ENCODE measurements at regions not wholly inside any gene's neighbourhood (a gene's known extent, or its start where the extent isn't known, plus 50 kb on each side); places are given as distances from the start of the nearest gene placed in this dataset.

DNA sequence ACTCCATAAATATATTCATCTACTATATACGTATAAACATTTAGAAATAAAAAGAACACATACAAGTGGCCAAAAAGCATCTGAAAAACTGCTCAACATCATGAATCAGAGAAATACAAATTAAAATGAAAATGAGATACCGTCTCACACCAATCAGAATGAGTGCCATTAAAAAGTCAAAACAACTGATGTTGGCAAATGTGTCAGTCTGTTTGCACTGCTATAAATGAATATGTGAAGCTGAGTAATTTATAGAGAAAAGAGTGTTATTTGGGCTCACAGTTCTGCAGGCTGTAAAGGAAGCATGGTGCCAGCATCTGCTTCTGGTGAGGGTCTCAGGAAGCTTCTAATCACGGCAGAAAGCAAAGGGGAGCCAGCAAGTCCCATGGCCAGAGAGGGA, 620.3 kb upstream of the CCDC54 start:
- peaks cover 7% of the 10 kb centered on the region for H3K4me1 ChIP-seq (ENCODE audit: control insufficient read depth, insufficient read depth, low read length)

DNA sequence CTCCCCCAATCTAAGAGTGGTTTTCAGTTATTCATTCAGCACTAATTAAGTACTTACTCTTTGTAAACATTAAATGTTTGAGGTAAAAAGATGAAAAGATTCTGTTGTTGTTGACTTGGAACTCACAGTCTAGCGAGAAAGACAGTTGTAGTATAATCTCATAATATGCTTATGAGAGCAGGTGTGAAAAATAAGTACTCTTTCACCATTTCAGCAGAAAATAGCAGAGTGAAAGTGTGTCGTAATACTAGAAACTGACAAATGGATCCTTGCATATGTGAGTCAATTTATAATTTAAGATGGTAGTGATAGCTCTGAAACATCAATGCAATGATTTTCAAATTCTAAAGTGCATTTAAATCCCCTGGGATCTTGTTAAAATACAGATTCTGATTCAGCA, 618.8 kb upstream of the CCDC54 start:
- Histone ChIP-seq H3K4me3 (ENCODE audit: low read length) (no peak overlapping the region), H3K9me3 (replicated peaks; ENCODE audit: low read length) (no peaks in the 10 kb centered on the region), H3K9ac (ENCODE audit: low read depth, low read length) (no peak overlapping the region), H3K4me2 (ENCODE audit: low read length) (no peak overlapping the region), H3K4me1 (ENCODE audit: control insufficient read depth, insufficient read depth, low read length) (peaks cover 7% of the 10 kb centered on the region), H3K36me3 (ENCODE audit: insufficient read depth, low read length) (no peaks in the 10 kb centered on the region), H3K27me3 (ENCODE audit: control insufficient read depth, insufficient read depth, low read length) (no peaks in the 10 kb centered on the region)

More for the DNA sequence above, 620.3 kb upstream of the CCDC54 start:
- Histone ChIP-seq H3K9me3 (replicated peaks; ENCODE audit: low read length) (no peaks in the 10 kb centered on the region), H3K4me3 (ENCODE audit: low read length) (no peak overlapping the region), H3K36me3 (ENCODE audit: insufficient read depth, low read length) (no peaks in the 10 kb centered on the region), H3K9ac (ENCODE audit: low read depth, low read length) (no peak overlapping the region), H3K4me2 (ENCODE audit: low read length) (no peak overlapping the region), H3K27me3 (ENCODE audit: control insufficient read depth, insufficient read depth, low read length) (no peaks in the 10 kb centered on the region)

DNA sequence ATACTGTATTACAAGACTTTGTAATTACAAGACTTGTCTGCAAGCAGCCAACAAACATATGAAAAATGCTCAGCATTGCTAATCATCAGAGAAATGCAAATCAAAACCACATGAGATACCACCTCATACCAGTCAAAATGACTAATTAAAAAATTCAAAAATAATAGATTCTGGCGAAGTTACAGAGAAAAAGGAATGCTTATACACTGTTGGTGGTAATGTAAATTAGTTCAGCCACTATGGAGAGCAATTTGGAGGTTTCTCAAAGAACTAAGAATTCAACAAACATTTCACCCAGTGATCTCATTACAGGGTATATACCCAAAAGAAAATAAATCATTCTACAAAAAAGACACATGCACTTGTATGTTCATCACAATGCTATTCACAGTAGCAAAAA, 617.5 kb upstream of the CCDC54 start:
- Histone ChIP-seq H3K27me3 (ENCODE audit: control insufficient read depth, insufficient read depth, low read length) (no peaks in the 10 kb centered on the region), H3K4me3 (ENCODE audit: low read length) (no peak overlapping the region), H3K9ac (ENCODE audit: low read depth, low read length) (no peak overlapping the region), H3K4me1 (ENCODE audit: control insufficient read depth, insufficient read depth, low read length) (peaks cover 13% of the 10 kb centered on the region), H3K36me3 (ENCODE audit: insufficient read depth, low read length) (no peaks in the 10 kb centered on the region), H3K4me2 (ENCODE audit: low read length) (no peak overlapping the region), H3K9me3 (replicated peaks; ENCODE audit: low read length) (no peaks in the 10 kb centered on the region)

DNA sequence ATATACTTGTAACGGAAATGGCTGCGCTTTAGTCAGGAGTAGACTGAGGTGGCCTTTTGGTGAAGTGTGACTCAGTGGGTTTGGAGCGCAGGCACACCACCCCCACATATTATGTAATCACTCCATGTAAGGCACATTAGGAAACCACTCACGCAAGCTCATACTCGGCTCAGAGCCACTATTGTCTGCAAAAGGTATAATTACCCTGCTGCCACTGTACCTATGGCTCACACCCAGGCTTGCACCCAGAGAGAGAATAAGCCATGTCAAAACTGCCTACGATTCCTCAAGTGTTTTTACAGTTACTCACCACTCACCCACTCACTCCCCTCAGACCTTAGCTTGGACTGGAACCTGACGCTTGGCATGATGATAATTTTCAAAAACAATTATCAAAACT, 611.9 kb upstream of the CCDC54 start:
- no peak overlapping the region for H3K4me3 ChIP-seq (ENCODE audit: low read length)
- H3K36me3 ChIP-seq (ENCODE audit: insufficient read depth, low read length) = no peaks in the 10 kb centered on the region
- H3K9ac ChIP-seq (ENCODE audit: low read depth, low read length) = peak overlapping the region; percentile 23
- H3K4me1 ChIP-seq (ENCODE audit: control insufficient read depth, insufficient read depth, low read length) = peaks cover 22% of the 10 kb centered on the region
- peak overlapping the region; percentile 17 for H3K4me2 ChIP-seq (ENCODE audit: low read length)
- no peaks in the 10 kb centered on the region for H3K9me3 ChIP-seq (replicated peaks; ENCODE audit: low read length)
- no peaks in the 10 kb centered on the region for H3K27me3 ChIP-seq (ENCODE audit: control insufficient read depth, insufficient read depth, low read length)

DNA sequence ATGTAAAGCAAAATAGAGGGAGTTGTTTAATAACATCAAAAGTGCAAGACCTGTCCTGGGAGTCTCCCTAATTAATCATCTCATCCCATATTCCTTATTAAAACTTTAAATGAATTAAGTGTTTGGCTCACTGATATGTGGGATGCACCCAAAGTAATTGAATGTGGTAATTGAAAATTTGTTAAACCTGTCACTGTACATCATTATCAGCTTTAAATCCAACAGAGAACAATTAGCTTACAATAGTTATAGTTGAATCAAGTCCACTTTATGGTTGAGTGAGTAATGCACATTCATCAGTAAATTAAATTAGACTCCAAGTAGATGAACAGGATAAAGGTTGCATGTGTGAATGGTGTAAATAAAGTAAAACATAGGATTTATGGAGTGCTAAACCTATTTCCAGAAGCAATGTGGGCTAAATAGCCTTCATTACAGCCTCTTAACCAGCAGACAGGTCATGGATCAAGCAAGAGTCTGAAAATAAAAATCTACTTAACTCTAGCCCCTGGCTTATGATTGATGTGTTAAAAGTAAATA, 608.2 kb upstream of the CCDC54 start:
- no peaks in the 10 kb centered on the region for H3K9me3 ChIP-seq (replicated peaks; ENCODE audit: low read length)
- no peak overlapping the region for H3K9ac ChIP-seq (ENCODE audit: low read depth, low read length)
- H3K4me2 ChIP-seq (ENCODE audit: low read length) = no peak overlapping the region
- no peaks in the 10 kb centered on the region for H3K27me3 ChIP-seq (ENCODE audit: control insufficient read depth, insufficient read depth, low read length)
- H3K4me3 ChIP-seq (ENCODE audit: low read length) = no peak overlapping the region
- peaks cover 22% of the 10 kb centered on the region for H3K4me1 ChIP-seq (ENCODE audit: control insufficient read depth, insufficient read depth, low read length)
- no peaks in the 10 kb centered on the region for H3K36me3 ChIP-seq (ENCODE audit: insufficient read depth, low read length)

DNA sequence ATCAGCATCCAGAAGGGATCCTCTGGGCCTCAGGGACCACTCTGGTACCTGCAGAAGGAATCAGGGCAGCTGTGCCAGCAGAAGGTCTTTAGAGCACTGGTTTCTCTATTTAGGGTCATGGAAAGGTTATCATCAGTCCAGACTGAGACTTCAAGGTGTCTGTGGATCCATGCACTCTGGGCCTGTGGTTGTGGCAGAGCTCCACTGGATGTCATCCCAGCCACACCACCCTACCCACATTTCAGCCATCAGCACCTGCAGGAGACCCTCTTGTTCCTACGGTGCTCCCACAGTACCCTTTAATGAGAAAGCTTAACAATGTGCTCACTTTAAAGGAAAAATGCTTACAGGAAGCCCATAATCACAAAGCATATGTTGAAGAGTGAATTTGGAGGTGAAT, 603.4 kb upstream of the CCDC54 start:
- Histone ChIP-seq H3K9me3 (replicated peaks; ENCODE audit: low read length) (no peaks in the 10 kb centered on the region), H3K9ac (ENCODE audit: low read depth, low read length) (no peak overlapping the region), H3K4me2 (ENCODE audit: low read length) (no peak overlapping the region), H3K27me3 (ENCODE audit: control insufficient read depth, insufficient read depth, low read length) (no peaks in the 10 kb centered on the region), H3K4me3 (ENCODE audit: low read length) (no peak overlapping the region), H3K4me1 (ENCODE audit: control insufficient read depth, insufficient read depth, low read length) (no peaks in the 10 kb centered on the region), H3K36me3 (ENCODE audit: insufficient read depth, low read length) (no peaks in the 10 kb centered on the region)

DNA sequence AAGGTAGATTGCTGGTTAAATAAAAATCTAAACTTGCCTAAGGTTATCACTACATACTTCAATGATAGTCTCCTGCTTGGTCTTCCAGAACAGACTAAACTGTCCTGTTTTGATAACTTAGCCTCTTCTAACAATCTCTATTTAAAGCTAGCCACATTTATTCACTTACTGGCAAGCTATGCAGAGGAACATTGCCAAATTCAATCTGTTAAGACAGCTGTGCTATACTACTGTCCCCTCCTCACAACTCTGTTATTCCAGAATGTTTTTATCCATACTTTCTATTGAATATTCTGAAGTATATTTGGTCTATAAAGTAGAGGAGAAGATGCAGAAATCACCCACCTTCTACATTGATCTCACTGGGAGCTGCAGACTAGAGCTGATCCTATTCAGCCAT, 594.0 kb upstream of the CCDC54 start:
- Histone ChIP-seq H3K4me2 (ENCODE audit: low read length) (no peak overlapping the region), H3K9me3 (replicated peaks; ENCODE audit: low read length) (no peaks in the 10 kb centered on the region), H3K36me3 (ENCODE audit: insufficient read depth, low read length) (no peaks in the 10 kb centered on the region), H3K27me3 (ENCODE audit: control insufficient read depth, insufficient read depth, low read length) (no peaks in the 10 kb centered on the region), H3K4me1 (ENCODE audit: control insufficient read depth, insufficient read depth, low read length) (no peaks in the 10 kb centered on the region), H3K9ac (ENCODE audit: low read depth, low read length) (no peak overlapping the region), H3K4me3 (ENCODE audit: low read length) (no peak overlapping the region)

DNA sequence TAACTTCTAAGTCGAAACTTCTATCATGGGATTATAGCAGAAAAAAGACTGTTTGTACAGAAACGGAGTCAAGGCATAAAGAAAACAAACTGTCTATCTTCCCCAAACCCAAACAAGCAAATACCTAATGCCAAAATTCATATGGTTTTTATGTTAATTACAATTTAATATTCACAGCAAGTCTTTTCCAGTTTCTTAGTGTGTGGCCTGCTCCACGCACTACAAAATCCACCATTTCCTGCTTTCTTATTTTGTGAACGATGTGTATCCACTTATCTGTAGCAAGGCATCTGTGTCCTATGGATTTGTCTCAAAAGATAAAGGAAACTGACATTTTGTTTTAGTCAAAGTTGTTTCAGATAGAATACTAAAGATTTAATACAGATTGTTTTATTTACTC, 588.0 kb upstream of the CCDC54 start:
- Histone ChIP-seq H3K36me3 (ENCODE audit: insufficient read depth, low read length) (no peaks in the 10 kb centered on the region), H3K4me3 (ENCODE audit: low read length) (no peak overlapping the region), H3K27me3 (ENCODE audit: control insufficient read depth, insufficient read depth, low read length) (no peaks in the 10 kb centered on the region), H3K4me1 (ENCODE audit: control insufficient read depth, insufficient read depth, low read length) (peaks cover 14% of the 10 kb centered on the region), H3K9me3 (replicated peaks; ENCODE audit: low read length) (no peaks in the 10 kb centered on the region), H3K4me2 (ENCODE audit: low read length) (no peak overlapping the region), H3K9ac (ENCODE audit: low read depth, low read length) (no peak overlapping the region)

DNA sequence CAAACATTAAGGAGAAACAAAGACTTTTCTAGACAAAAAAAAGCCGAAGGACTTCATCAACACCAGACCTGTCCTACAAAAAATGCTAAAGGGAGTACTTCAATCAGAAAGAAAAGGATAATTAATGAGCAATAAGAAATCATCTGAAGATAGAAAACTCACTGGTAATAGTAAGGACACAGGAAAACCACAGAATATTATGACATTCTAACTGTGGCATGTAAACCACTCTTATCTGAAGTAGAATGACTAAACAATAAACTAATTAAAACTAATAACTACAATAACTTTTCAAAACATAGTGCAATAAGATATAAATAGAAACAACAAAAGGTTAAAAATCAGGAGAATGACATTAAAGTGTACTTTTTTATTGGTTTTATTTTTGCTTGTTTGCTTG, 584.5 kb upstream of the CCDC54 start:
- Histone ChIP-seq H3K9ac (ENCODE audit: low read depth, low read length) (no peak overlapping the region), H3K27me3 (ENCODE audit: control insufficient read depth, insufficient read depth, low read length) (no peaks in the 10 kb centered on the region), H3K4me1 (ENCODE audit: control insufficient read depth, insufficient read depth, low read length) (peaks cover 20% of the 10 kb centered on the region), H3K9me3 (replicated peaks; ENCODE audit: low read length) (no peaks in the 10 kb centered on the region), H3K36me3 (ENCODE audit: insufficient read depth, low read length) (no peaks in the 10 kb centered on the region), H3K4me2 (ENCODE audit: low read length) (no peak overlapping the region), H3K4me3 (ENCODE audit: low read length) (no peak overlapping the region)

DNA sequence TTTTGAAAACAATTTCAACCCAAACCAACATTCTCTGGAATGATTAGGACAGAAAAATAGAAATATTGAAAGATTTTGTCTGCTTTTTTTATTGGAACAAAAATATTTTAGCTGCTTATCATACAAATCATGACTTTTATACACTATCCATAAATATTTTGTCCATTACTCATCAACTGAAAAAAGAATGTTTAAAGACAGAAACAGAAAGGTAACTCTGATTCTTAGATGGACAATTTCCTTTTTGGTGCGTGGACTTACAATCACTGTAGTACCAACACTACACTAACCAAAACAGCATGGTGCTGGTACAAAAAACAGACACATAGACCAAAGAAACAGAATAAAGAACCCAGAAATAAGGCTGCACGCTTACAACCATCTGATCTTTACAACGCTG, 582.8 kb upstream of the CCDC54 start:
- no peaks in the 10 kb centered on the region for H3K27me3 ChIP-seq (ENCODE audit: control insufficient read depth, insufficient read depth, low read length)
- peak overlapping the region; percentile 41 for H3K4me2 ChIP-seq (ENCODE audit: low read length)
- H3K9me3 ChIP-seq (replicated peaks; ENCODE audit: low read length) = no peaks in the 10 kb centered on the region
- peak overlapping the region; percentile 8 for H3K9ac ChIP-seq (ENCODE audit: low read depth, low read length)
- no peaks in the 10 kb centered on the region for H3K36me3 ChIP-seq (ENCODE audit: insufficient read depth, low read length)
- H3K4me3 ChIP-seq (ENCODE audit: low read length) = no peak overlapping the region
- peaks cover 20% of the 10 kb centered on the region for H3K4me1 ChIP-seq (ENCODE audit: control insufficient read depth, insufficient read depth, low read length)

DNA sequence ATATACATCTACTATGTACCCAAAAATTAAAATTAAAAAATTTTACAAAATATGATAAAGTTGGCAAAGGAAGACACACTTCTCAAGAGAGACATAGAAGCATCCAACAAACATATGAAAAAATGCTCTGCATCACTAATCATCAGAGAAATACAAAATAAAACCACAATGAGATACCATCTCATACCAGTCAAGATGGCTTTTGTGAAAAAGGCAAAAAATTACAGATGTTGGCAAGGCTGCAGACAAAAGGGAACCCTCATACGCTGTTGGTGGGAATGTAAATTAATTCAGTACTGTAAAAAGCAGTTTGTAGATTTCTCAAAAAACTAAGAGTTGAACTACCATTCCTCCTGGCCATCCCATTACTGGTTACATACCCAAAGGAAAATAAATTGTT, 581.7 kb upstream of the CCDC54 start:
- no peaks in the 10 kb centered on the region for H3K9me3 ChIP-seq (replicated peaks; ENCODE audit: low read length)
- no peak overlapping the region for H3K4me3 ChIP-seq (ENCODE audit: low read length)
- H3K4me1 ChIP-seq (ENCODE audit: control insufficient read depth, insufficient read depth, low read length) = peaks cover 20% of the 10 kb centered on the region
- no peak overlapping the region for H3K9ac ChIP-seq (ENCODE audit: low read depth, low read length)
- no peak overlapping the region for H3K4me2 ChIP-seq (ENCODE audit: low read length)
- H3K27me3 ChIP-seq (ENCODE audit: control insufficient read depth, insufficient read depth, low read length) = no peaks in the 10 kb centered on the region
- no peaks in the 10 kb centered on the region for H3K36me3 ChIP-seq (ENCODE audit: insufficient read depth, low read length)

DNA sequence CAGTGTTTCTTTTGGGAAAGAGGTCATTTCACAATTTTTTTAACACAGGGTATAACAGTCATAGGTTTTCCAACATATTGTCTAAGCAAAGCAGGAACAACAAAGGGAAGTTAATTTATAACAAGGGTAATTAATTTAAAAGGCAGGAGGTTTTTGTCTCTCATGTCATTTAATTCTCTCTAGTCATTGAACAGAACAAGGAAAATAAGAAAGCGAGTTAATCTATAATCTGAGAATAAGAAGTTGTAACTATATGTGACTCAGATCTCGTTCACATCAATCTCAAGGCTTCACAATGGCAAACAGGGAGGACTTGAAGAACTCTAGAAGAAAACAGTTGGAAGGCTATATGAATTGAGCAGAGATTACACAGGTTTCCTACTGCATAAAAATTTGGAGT, 579.8 kb upstream of the CCDC54 start:
- H3K9me3 ChIP-seq (replicated peaks; ENCODE audit: low read length) = no peaks in the 10 kb centered on the region
- H3K9ac ChIP-seq (ENCODE audit: low read depth, low read length) = no peak overlapping the region
- H3K4me2 ChIP-seq (ENCODE audit: low read length) = no peak overlapping the region
- no peaks in the 10 kb centered on the region for H3K36me3 ChIP-seq (ENCODE audit: insufficient read depth, low read length)
- H3K4me3 ChIP-seq (ENCODE audit: low read length) = no peak overlapping the region
- no peaks in the 10 kb centered on the region for H3K27me3 ChIP-seq (ENCODE audit: control insufficient read depth, insufficient read depth, low read length)
- peaks cover 20% of the 10 kb centered on the region for H3K4me1 ChIP-seq (ENCODE audit: control insufficient read depth, insufficient read depth, low read length)

Data from skeletal muscle satellite cell (primary cell).